ENCODE measurements at regions not wholly inside any gene's neighbourhood (a gene's known extent, or its start where the extent isn't known, plus 50 kb on each side); places are given as distances from the start of the nearest gene placed in this dataset.
"Not testable (repeated sequence)": the region's sequence is repeated elsewhere in the genome, so short reads cannot be mapped to it uniquely, and the experiment has no call there.

- TF ChIP-seq POLR2A, POLR2AphosphoS5 (IDR thresholded peaks at IDR 0.05): not testable (repeated sequence)
- TF ChIP-seq, protein P1, sequence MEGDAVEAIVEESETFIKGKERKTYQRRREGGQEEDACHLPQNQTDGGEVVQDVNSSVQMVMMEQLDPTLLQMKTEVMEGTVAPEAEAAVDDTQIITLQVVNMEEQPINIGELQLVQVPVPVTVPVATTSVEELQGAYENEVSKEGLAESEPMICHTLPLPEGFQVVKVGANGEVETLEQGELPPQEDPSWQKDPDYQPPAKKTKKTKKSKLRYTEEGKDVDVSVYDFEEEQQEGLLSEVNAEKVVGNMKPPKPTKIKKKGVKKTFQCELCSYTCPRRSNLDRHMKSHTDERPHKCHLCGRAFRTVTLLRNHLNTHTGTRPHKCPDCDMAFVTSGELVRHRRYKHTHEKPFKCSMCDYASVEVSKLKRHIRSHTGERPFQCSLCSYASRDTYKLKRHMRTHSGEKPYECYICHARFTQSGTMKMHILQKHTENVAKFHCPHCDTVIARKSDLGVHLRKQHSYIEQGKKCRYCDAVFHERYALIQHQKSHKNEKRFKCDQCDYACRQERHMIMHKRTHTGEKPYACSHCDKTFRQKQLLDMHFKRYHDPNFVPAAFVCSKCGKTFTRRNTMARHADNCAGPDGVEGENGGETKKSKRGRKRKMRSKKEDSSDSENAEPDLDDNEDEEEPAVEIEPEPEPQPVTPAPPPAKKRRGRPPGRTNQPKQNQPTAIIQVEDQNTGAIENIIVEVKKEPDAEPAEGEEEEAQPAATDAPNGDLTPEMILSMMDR (IDR thresholded peaks at IDR 0.05 in 8 of 11, conservative IDR thresholded peaks at IDR 0.05 in 3 of 11) = not testable (repeated sequence)
Measured at GRCh38 chr10:109729895-109730294, 193.4 kb downstream of the XPNPEP1 start.

All from spleen (tissue), 7 donors.